Keratinocyte (primary cell): ENCODE measurements at regions not wholly inside any gene's neighbourhood (a gene's known extent, or its start where the extent isn't known, plus 50 kb on each side); places are given as distances from the start of the nearest gene placed in this dataset.

Experiments used
- CTCF ChIP-seq, 3 experiments: IDR thresholded peaks in 1 of 3; conservative IDR thresholded peaks in 1 of 3; optimal IDR thresholded peaks in 1 of 3; 2 replicates in 2 of 3; 3 replicates in 1 of 3; pipeline versions ENCODE3 to v1.5.1; 2011; ENCODE audit warnings: low read length in 3 of 3, mild to moderate bottlenecking in 3 of 3, moderate library complexity in 2 of 3, control low read depth in 1 of 3, inconsistent platforms in 1 of 3; ENCODE audit not compliant: insufficient read depth in 2 of 3; ENCODE audit errors: extremely low read depth in 1 of 3
- EZH2 ChIP-seq: IDR thresholded peaks from one replicate; pipeline ENCODE4 v1.6.1; 2012; ENCODE audit warnings: inconsistent platforms, mild to moderate bottlenecking, low read length, moderate library complexity

GRCh38 chr2:2859164-2859563 is 518.5 kb downstream of the EIPR1 start:
- TF ChIP-seq EZH2 (no peak), CTCF (optimal IDR thresholded peaks at IDR 0.05 in 1 of 3, IDR thresholded peaks at IDR 0.05 in 1 of 3, conservative IDR thresholded peaks at IDR 0.05 in 1 of 3; ENCODE audit: extremely low read depth in 1 of 3, insufficient read depth in 2 of 3, low read length in 3 of 3) (no peak)
